ENCODE measurements at regions not wholly inside any gene's neighbourhood (a gene's known extent, or its start where the extent isn't known, plus 50 kb on each side); places are given as distances from the start of the nearest gene placed in this dataset.
A peak's percentile ranks its signal among the peaks of the same experiment; 100 is the strongest.

DNA sequence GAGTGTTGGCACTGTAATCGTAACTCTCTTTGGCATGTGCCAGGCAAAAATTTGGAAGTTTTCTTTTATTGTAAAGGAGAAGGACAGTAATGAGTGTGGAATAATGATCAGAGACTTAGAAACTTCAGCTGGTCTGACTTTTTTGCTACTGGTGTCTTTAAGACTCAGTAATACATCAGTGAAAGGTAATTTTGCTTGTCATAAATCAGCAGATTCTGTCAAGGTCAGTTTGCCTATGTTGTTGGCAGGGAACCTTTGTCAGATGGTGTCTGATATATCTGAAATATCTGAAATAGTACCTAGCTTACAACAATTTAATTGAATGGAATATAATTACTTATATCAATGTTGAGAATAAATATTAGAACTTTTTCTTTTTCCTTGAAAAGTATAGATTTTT is 516.9 kb downstream of the LRFN5 start:
- no peak overlapping the region for H3K4me3 Mint-ChIP-seq (ENCODE audit: low read depth)
- no peaks in the 10 kb centered on the region for H3K27me3 Mint-ChIP-seq
- no peaks in the 10 kb centered on the region for H3K4me1 Mint-ChIP-seq (ENCODE audit: low read depth)
- H3K27ac Mint-ChIP-seq = no peak overlapping the region
- H3K9me3 Mint-ChIP-seq (ENCODE audit: low read depth) = no peaks in the 10 kb centered on the region
- DNase-seq (ENCODE audit: low spot score, unreplicated experiment) = no peak
- no peaks in the 10 kb centered on the region for H3K36me3 Mint-ChIP-seq (ENCODE audit: insufficient read depth)
- TF ChIP-seq, protein P1, sequence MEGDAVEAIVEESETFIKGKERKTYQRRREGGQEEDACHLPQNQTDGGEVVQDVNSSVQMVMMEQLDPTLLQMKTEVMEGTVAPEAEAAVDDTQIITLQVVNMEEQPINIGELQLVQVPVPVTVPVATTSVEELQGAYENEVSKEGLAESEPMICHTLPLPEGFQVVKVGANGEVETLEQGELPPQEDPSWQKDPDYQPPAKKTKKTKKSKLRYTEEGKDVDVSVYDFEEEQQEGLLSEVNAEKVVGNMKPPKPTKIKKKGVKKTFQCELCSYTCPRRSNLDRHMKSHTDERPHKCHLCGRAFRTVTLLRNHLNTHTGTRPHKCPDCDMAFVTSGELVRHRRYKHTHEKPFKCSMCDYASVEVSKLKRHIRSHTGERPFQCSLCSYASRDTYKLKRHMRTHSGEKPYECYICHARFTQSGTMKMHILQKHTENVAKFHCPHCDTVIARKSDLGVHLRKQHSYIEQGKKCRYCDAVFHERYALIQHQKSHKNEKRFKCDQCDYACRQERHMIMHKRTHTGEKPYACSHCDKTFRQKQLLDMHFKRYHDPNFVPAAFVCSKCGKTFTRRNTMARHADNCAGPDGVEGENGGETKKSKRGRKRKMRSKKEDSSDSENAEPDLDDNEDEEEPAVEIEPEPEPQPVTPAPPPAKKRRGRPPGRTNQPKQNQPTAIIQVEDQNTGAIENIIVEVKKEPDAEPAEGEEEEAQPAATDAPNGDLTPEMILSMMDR (IDR thresholded peaks at IDR 0.05; ENCODE audit: unreplicated experiment) = no peak

DNA sequence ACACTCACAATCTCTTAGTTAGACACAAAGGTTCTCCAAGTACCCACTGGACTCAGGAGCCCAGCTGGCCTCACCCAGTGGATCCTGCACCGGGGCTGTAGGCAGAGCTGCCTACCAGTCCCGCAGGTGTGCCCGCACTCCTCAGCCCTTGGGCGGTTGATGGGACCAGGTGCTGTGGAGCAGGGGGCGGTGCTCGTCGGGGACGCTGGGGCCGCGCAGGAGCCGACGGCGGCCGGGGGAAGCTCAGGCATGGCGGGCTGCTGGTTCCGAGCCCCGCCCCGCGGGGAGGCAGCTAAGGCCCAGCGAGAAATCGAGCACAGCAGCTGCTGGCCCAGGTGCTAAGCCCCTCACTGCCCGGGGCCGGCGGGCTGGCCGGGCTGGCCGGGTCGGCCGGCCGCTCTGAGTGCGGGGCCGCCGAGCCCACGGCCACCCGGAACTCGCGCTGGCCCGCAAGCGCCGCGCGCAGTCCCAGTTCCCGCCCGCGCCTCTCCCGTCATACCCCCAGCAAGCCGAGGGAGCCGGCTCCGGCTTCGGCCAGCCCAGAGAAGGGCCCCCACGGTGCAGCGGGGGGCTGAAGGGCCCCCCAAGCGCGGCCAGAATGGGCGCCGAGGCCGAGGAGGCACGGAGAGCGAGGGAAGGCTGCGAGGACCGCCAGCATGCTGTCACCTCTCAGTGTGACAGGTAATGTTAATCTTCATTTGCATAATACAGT is 506.8 kb downstream of the LRFN5 start:
- H3K27ac Mint-ChIP-seq = no peak overlapping the region

DNA sequence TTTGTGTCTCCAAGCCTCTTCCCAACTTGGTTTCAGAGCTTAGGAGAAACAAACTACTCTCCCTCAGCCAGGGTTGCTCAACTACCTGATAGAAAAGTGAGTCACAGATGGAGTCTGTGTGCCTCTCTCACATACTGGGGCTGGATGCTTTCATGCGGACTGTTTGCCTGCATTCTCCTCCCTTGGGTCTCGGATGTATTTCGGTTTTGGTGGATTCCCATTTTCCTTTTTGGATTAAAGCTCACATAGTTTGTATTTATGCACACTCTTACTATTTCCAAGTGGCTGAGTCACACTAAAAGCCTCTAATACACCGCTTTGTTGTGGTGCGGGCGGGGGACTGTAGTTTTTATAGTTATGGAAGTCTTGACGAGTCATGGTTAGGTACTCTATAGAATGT is 505.4 kb downstream of the LRFN5 start:
- Mint-ChIP-seq H3K36me3 (ENCODE audit: insufficient read depth) (peaks cover 2% of the 10 kb centered on the region), H3K27ac (no peak overlapping the region), H3K27me3 (no peaks in the 10 kb centered on the region), H3K9me3 (ENCODE audit: low read depth) (peaks cover 19% of the 10 kb centered on the region), H3K4me1 (ENCODE audit: low read depth) (no peaks in the 10 kb centered on the region), H3K4me3 (ENCODE audit: low read depth) (no peak overlapping the region)
- TF ChIP-seq, protein P1 (IDR thresholded peaks at IDR 0.05; ENCODE audit: unreplicated experiment) = no peak
- DNase-seq (ENCODE audit: low spot score, unreplicated experiment) = no peak

More for the DNA sequence above, 506.8 kb downstream of the LRFN5 start:
- H3K9me3 Mint-ChIP-seq (ENCODE audit: low read depth) = peaks cover 19% of the 10 kb centered on the region
- H3K27me3 Mint-ChIP-seq = no peaks in the 10 kb centered on the region
- H3K4me3 Mint-ChIP-seq (ENCODE audit: low read depth) = no peak overlapping the region
- peaks cover 2% of the 10 kb centered on the region for H3K36me3 Mint-ChIP-seq (ENCODE audit: insufficient read depth)
- H3K4me1 Mint-ChIP-seq (ENCODE audit: low read depth) = no peaks in the 10 kb centered on the region
- DNase-seq (ENCODE audit: low spot score, unreplicated experiment) = no peak
- TF ChIP-seq, protein P1 (IDR thresholded peaks at IDR 0.05; ENCODE audit: unreplicated experiment) = no peak

DNA sequence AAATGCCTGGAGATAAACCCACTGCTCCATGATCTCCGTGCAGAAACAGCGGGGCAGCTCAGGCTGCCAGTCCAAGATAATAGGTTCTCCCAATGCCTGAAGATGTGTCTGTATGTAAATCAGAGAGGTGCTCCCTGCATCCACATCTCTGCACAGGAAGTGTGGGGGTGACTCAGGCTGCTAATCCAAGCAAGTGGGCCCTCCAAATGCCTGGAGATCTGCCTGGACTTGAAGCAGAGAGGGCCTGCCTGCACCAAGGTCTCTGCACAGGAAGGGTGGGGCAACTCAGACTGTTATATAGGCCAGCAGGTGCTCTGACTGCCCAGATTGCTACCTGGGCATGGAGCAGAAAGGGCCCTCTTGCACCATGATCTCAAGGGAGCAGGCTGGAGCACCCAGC is 504.7 kb downstream of the LRFN5 start:
- H3K9me3 Mint-ChIP-seq (ENCODE audit: low read depth) = peaks cover 19% of the 10 kb centered on the region
- H3K4me1 Mint-ChIP-seq (ENCODE audit: low read depth) = no peaks in the 10 kb centered on the region
- no peak overlapping the region for H3K4me3 Mint-ChIP-seq (ENCODE audit: low read depth)
- peaks cover 2% of the 10 kb centered on the region for H3K36me3 Mint-ChIP-seq (ENCODE audit: insufficient read depth)
- DNase-seq (ENCODE audit: low spot score, unreplicated experiment) = no peak
- H3K27ac Mint-ChIP-seq = no peak overlapping the region
- no peaks in the 10 kb centered on the region for H3K27me3 Mint-ChIP-seq
- TF ChIP-seq, protein P1 (IDR thresholded peaks at IDR 0.05; ENCODE audit: unreplicated experiment) = no peak

DNA sequence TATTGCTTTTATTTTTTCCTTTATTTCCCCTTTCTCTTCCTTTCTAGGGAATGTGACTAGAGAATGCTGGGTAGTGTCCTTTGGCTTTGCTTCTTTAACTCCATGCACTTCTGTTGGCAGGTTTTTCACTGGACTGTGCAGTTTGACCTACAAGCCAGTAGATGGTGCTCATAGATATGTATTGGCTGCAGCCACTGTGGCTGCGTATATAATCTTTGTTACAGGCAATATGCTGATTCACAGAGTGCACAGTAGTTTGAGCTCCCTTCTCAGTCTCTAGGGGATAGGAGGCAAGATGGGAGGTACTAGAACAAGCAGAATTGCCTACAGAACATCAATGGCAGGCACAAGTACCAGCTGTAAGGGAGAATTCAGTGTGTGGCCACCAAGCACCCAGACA is 503.5 kb downstream of the LRFN5 start:
- no peak for DNase-seq (ENCODE audit: low spot score, unreplicated experiment)
- TF ChIP-seq, protein P1 (IDR thresholded peaks at IDR 0.05; ENCODE audit: unreplicated experiment) = peak; percentile 50
- peaks cover 19% of the 10 kb centered on the region for H3K9me3 Mint-ChIP-seq (ENCODE audit: low read depth)
- peaks cover 2% of the 10 kb centered on the region for H3K36me3 Mint-ChIP-seq (ENCODE audit: insufficient read depth)
- H3K27ac Mint-ChIP-seq = no peak overlapping the region
- H3K4me3 Mint-ChIP-seq (ENCODE audit: low read depth) = no peak overlapping the region
- no peaks in the 10 kb centered on the region for H3K4me1 Mint-ChIP-seq (ENCODE audit: low read depth)
- H3K27me3 Mint-ChIP-seq = no peaks in the 10 kb centered on the region
